Lower lobe of right lung (tissue), 2 donors: ENCODE measurements at regions not wholly inside any gene's neighbourhood (a gene's known extent, or its start where the extent isn't known, plus 50 kb on each side); places are given as distances from the start of the nearest gene placed in this dataset.
A peak's percentile ranks its signal among the peaks of the same experiment; 100 is the strongest.

Experiments
- ATAC-seq, 2 donors: fragments of 200-7000 bp; cut with Tn5 transposase; one replicate each; pipeline ENCODE4 v1.9.1; 2020 to 2022; ENCODE audit warnings: mild to moderate bottlenecking in 2 of 2, moderate library complexity in 2 of 2
- DNase-seq: peaks from one replicate; pipeline ENCODE4 v3.0.0-alpha.2; 2020
- H3K27ac ChIP-seq: fragments of 200-600 bp; one replicate; pipeline ENCODE4 v1.8.0; 2022
- H3K27me3 ChIP-seq: fragments of 200-600 bp; one replicate; pipeline ENCODE4 v1.8.0; 2022; ENCODE audit warnings: low read depth
- H3K36me3 ChIP-seq: fragments of 200-600 bp; one replicate; pipeline ENCODE4 v1.8.0; 2022; ENCODE audit warnings: mild to moderate bottlenecking
- H3K4me1 ChIP-seq: fragments of 200-600 bp; one replicate; pipeline ENCODE4 v1.8.0; 2022
- H3K4me3 ChIP-seq: fragments of 200-600 bp; one replicate; pipeline ENCODE4 v1.8.0; 2022; ENCODE audit warnings: mild to moderate bottlenecking
- H3K9me3 ChIP-seq: fragments of 200-600 bp; one replicate; pipeline ENCODE4 v1.8.0; 2022
- intact Hi-C: fragments of 100-400 bp; cut with DNase I; formaldehyde crosslinking; loops from one replicate; pipeline ENCODE4 v1.11.0; 2022
- TF ChIP-seq, protein P1 (sequence below): fragments of 200-600 bp; IDR thresholded peaks from one replicate; pipeline ENCODE4 v1.8.0; 2022; ENCODE audit warnings: antibody characterized with exemption, mild to moderate bottlenecking
- donor health status: DM: no; HTN: yes; CAD: no; lungs with severe emphysema.

GRCh38 chr14:30085943-30086342, 158.3 kb upstream of the PRKD1 start:
- Histone ChIP-seq H3K36me3 (no peaks in the 10 kb centered on the region), H3K4me1 (no peaks in the 10 kb centered on the region), H3K27me3 (no peaks in the 10 kb centered on the region), H3K27ac (no peak overlapping the region), H3K4me3 (no peak overlapping the region), H3K9me3 (peaks cover 4% of the 10 kb centered on the region)
- ATAC-seq (no peak), DNase-seq (no peak)
- TF ChIP-seq, protein P1, sequence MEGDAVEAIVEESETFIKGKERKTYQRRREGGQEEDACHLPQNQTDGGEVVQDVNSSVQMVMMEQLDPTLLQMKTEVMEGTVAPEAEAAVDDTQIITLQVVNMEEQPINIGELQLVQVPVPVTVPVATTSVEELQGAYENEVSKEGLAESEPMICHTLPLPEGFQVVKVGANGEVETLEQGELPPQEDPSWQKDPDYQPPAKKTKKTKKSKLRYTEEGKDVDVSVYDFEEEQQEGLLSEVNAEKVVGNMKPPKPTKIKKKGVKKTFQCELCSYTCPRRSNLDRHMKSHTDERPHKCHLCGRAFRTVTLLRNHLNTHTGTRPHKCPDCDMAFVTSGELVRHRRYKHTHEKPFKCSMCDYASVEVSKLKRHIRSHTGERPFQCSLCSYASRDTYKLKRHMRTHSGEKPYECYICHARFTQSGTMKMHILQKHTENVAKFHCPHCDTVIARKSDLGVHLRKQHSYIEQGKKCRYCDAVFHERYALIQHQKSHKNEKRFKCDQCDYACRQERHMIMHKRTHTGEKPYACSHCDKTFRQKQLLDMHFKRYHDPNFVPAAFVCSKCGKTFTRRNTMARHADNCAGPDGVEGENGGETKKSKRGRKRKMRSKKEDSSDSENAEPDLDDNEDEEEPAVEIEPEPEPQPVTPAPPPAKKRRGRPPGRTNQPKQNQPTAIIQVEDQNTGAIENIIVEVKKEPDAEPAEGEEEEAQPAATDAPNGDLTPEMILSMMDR = no peak
- intact Hi-C loops = no loop called here

DNA sequence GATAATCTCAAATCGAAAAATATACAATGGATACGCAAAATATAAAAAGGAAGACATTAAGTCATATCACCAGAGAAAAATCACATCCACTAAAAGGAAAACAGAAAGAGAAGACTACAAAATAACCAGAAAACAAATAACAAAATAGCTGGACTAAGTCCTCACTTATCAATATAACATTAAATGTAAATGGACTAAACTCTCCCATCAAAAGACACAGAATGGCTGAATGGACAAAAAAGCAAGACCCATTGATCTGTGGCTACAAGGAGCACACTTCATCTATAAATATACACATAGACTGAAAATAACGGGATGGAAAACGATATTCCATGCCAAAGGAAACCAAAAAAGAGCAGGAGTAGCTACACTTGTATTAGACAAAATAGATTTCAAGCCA, 161.0 kb upstream of the PRKD1 start:
- Histone ChIP-seq H3K27me3 (no peaks in the 10 kb centered on the region), H3K27ac (no peak overlapping the region), H3K4me1 (no peaks in the 10 kb centered on the region), H3K4me3 (no peak overlapping the region), H3K36me3 (no peaks in the 10 kb centered on the region), H3K9me3 (peaks cover 14% of the 10 kb centered on the region)
- no peak for ATAC-seq
- TF ChIP-seq, protein P1 = no peak
- DNase-seq = no peak
- intact Hi-C loops = no loop called here

DNA sequence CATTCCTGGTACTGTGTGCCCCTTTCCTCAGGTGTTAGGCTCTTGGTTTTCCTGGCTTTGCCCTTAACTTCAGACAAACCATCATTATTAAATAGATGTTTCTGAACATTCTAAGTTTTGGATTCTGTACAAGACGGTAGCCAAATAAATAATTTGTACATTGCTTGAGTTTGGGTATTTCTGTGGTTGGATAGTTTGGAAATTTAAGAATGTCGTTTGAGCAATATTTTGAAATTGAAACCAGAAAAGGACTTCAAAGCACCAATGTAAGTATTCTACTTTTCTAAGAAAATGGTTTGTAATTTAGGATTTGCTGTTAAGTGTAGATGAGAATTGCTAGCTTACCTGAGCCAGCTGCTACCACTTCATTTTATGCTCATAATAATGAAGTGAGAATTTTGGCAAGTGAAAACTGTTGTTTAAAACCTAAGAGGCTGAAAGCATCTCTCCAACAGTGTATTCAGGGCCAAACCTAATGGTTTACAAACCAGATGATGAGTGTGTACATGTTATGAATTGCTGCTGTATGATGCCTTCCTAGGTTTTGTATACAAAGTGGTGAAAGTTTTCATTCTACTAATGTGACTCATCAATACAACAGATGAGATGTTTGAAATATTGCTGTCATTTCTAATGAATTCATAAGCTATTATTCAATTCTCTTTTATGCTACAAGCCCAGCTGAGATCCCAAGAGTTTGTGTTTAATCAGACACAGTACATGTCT, 181.5 kb upstream of the PRKD1 start:
- no peak for DNase-seq
- no peak for ATAC-seq
- H3K9me3 ChIP-seq = no peaks in the 10 kb centered on the region
- no peaks in the 10 kb centered on the region for H3K4me1 ChIP-seq
- H3K27ac ChIP-seq = no peak overlapping the region
- no peaks in the 10 kb centered on the region for H3K27me3 ChIP-seq
- intact Hi-C loops = no loop called here
- TF ChIP-seq, protein P1 = no peak
- no peaks in the 10 kb centered on the region for H3K36me3 ChIP-seq
- H3K4me3 ChIP-seq = no peak overlapping the region

- Histone ChIP-seq H3K4me1 (no peaks in the 10 kb centered on the region), H3K4me3 (no peak overlapping the region), H3K27ac (no peak overlapping the region), H3K27me3 (no peaks in the 10 kb centered on the region), H3K36me3 (no peaks in the 10 kb centered on the region), H3K9me3 (no peaks in the 10 kb centered on the region)
- TF ChIP-seq, protein P1 = no peak
- ATAC-seq (no peak), DNase-seq (no peak)
- intact Hi-C loops = no loop called here
Observed at GRCh38 chr14:30114051-30114450, 186.4 kb upstream of the PRKD1 start.

GRCh38 chr14:30115756-30116155, 188.1 kb upstream of the PRKD1 start:
- H3K4me3 ChIP-seq = no peak overlapping the region
- ATAC-seq = peak in 1 of 2 donors; percentile 57

More at GRCh38 chr14:30115756-30116155, 188.1 kb upstream of the PRKD1 start:
- intact Hi-C loops = no loop called here
- Histone ChIP-seq H3K36me3 (no peaks in the 10 kb centered on the region), H3K27ac (no peak overlapping the region), H3K4me1 (no peaks in the 10 kb centered on the region), H3K27me3 (no peaks in the 10 kb centered on the region), H3K9me3 (no peaks in the 10 kb centered on the region)
- TF ChIP-seq, protein P1 = no peak
- no peak for DNase-seq
